SK-N-SH treated with all-trans-retinoic acid at 6 μM for 48 hours (cell line): ENCODE measurements at regions not wholly inside any gene's neighbourhood (a gene's known extent, or its start where the extent isn't known, plus 50 kb on each side); places are given as distances from the start of the nearest gene placed in this dataset.

Experiments used
- ATAC-seq: fragments of 200-7000 bp; cut with Tn5 transposase; 3 replicates; pipeline ENCODE4 v1.9.1; 2020; ENCODE audit warnings: mild to moderate bottlenecking, moderate library complexity
- BACH2 ChIP-seq: fragments of 250-450 bp; sonication (Bioruptor Pico); IDR thresholded peaks from 2 replicates; pipeline ENCODE4 v1.9.0; 2021; ENCODE audit warnings: mild to moderate bottlenecking, borderline replicate concordance
- CSDC2 ChIP-seq: fragments of 250-450 bp; sonication (Bioruptor Pico); IDR thresholded peaks from 2 replicates; pipeline ENCODE4 v1.5.0; 2020; ENCODE audit warnings: mild to moderate bottlenecking, moderate library complexity
- ESRRG ChIP-seq: fragments of 250-450 bp; sonication (Bioruptor Pico); IDR thresholded peaks from 2 replicates; pipeline ENCODE4 v1.6.1; 2021; ENCODE audit warnings: mild to moderate bottlenecking
- GLIS3 ChIP-seq: fragments of 250-450 bp; sonication (Bioruptor Pico); IDR thresholded peaks from 2 replicates; pipeline ENCODE4 v1.5.0; 2020; ENCODE audit warnings: mild to moderate bottlenecking, moderate library complexity
- ISL1 ChIP-seq: fragments of 250-450 bp; sonication (Bioruptor Pico); IDR thresholded peaks from 2 replicates; pipeline ENCODE4 v2.1.2; 2022; ENCODE audit warnings: mild to moderate bottlenecking, moderate library complexity
- OSR1 ChIP-seq: fragments of 250-450 bp; sonication (Bioruptor Pico); IDR thresholded peaks from 2 replicates; pipeline ENCODE4 v1.8.0; 2022; ENCODE audit warnings: moderate library complexity, mild to moderate bottlenecking, inconsistent platforms
- PATZ1 ChIP-seq: fragments of 250-450 bp; sonication (Bioruptor Pico); IDR thresholded peaks from 2 replicates; pipeline ENCODE4 v1.8.0; 2020; ENCODE audit warnings: mild to moderate bottlenecking, moderate library complexity, borderline replicate concordance
- PPARA ChIP-seq: fragments of 250-450 bp; sonication (Bioruptor Pico); IDR thresholded peaks from 2 replicates; pipeline ENCODE4 v1.5.0; 2020; ENCODE audit warnings: mild to moderate bottlenecking, borderline replicate concordance
- RARB ChIP-seq: fragments of 250-450 bp; sonication (Bioruptor Pico); IDR thresholded peaks from 2 replicates; pipeline ENCODE4 v1.8.0; 2021; ENCODE audit warnings: mild to moderate bottlenecking, moderate library complexity
- SNAI2 ChIP-seq: fragments of 250-450 bp; sonication (Bioruptor Pico); IDR thresholded peaks from 2 replicates; pipeline ENCODE4 v1.5.0; 2020; ENCODE audit warnings: mild to moderate bottlenecking, moderate library complexity
- TCF4 ChIP-seq: fragments of 250-450 bp; sonication (Bioruptor Pico); IDR thresholded peaks from 2 replicates; pipeline ENCODE4 v1.8.0; 2021; ENCODE audit warnings: mild to moderate bottlenecking, moderate library complexity, borderline replicate concordance
- TOX ChIP-seq: fragments of 250-450 bp; sonication (Bioruptor Pico); IDR thresholded peaks from 2 replicates; pipeline ENCODE4 v1.8.0; 2021; ENCODE audit warnings: mild to moderate bottlenecking, moderate library complexity, borderline replicate concordance
- ZC3H10 ChIP-seq: fragments of 250-450 bp; sonication (Bioruptor Pico); IDR thresholded peaks from 2 replicates; pipeline ENCODE4 v1.5.1; 2021; ENCODE audit warnings: mild to moderate bottlenecking, moderate library complexity
- ZFP3 ChIP-seq: fragments of 250-450 bp; sonication (Bioruptor Pico); IDR thresholded peaks from 2 replicates; pipeline ENCODE4 v1.5.0; 2020; ENCODE audit warnings: mild to moderate bottlenecking, moderate library complexity
- ZFP30 ChIP-seq: fragments of 450-650 bp; formaldehyde crosslinking; IDR thresholded peaks from 2 replicates; pipeline ENCODE4 v1.5.0; 2022; ENCODE audit warnings: mild to moderate bottlenecking, moderate library complexity
- ZNF565 ChIP-seq: fragments of 450-650 bp; formaldehyde crosslinking; conservative IDR thresholded peaks from 2 replicates; pipeline ENCODE4 v1.5.0; 2020; ENCODE audit warnings: low read depth, mild to moderate bottlenecking, moderate library complexity
- ZNF70 ChIP-seq: fragments of 450-650 bp; formaldehyde crosslinking; IDR thresholded peaks from 2 replicates; pipeline ENCODE4 v1.5.0; 2020; ENCODE audit warnings: mild to moderate bottlenecking, moderate library complexity
- ZNF8 ChIP-seq: fragments of 450-650 bp; formaldehyde crosslinking; IDR thresholded peaks from 2 replicates; pipeline ENCODE4 v1.5.0; 2020; ENCODE audit warnings: mild to moderate bottlenecking, moderate library complexity
- TF ChIP-seq, protein P1 (sequence below): fragments of 250-450 bp; sonication (Bioruptor Pico); IDR thresholded peaks from 2 replicates; pipeline ENCODE4 v1.5.1; 2020; ENCODE audit warnings: low read depth, mild to moderate bottlenecking, moderate library complexity
- TF ChIP-seq, protein P2 (sequence below): fragments of 250-450 bp; sonication (Bioruptor Pico); IDR thresholded peaks from 2 replicates; pipeline ENCODE4 v1.5.1; 2021; ENCODE audit warnings: mild to moderate bottlenecking, moderate library complexity
- TF ChIP-seq, protein P3 (sequence below): fragments of 250-450 bp; sonication (Bioruptor Pico); IDR thresholded peaks from 2 replicates; pipeline ENCODE4 v1.5.0; 2020; ENCODE audit warnings: mild to moderate bottlenecking, moderate library complexity
- TF ChIP-seq, protein P4 (sequence below): fragments of 250-450 bp; sonication (Bioruptor Pico); IDR thresholded peaks from 2 replicates; pipeline ENCODE4 v1.8.0; 2021; ENCODE audit warnings: low read depth, mild to moderate bottlenecking, moderate library complexity, borderline replicate concordance

- no peak for ATAC-seq
- no peak for TF ChIP-seq PPARA
- TF ChIP-seq, all 23 proteins: peak for 0
Measured at GRCh38 chr9:84190411-84190810, 150.1 kb downstream of the SLC28A3 start.

- TF ChIP-seq OSR1 (CRISPR knock-in tag) (no peak), ZFP3 (CRISPR knock-in tag) (no peak), ZNF70 (no peak), RARB (CRISPR knock-in tag) (no peak), BACH2 (no peak), PPARA (no peak), SNAI2 (no peak), CSDC2 (CRISPR knock-in tag) (no peak), TCF4 (CRISPR knock-in tag) (no peak), ZFP30 (no peak), ZNF8 (no peak)
- TF ChIP-seq, protein P1, sequence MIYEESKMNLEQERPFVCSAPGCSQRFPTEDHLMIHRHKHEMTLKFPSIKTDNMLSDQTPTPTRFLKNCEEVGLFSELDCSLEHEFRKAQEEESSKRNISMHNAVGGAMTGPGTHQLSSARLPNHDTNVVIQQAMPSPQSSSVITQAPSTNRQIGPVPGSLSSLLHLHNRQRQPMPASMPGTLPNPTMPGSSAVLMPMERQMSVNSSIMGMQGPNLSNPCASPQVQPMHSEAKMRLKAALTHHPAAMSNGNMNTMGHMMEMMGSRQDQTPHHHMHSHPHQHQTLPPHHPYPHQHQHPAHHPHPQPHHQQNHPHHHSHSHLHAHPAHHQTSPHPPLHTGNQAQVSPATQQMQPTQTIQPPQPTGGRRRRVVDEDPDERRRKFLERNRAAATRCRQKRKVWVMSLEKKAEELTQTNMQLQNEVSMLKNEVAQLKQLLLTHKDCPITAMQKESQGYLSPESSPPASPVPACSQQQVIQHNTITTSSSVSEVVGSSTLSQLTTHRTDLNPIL (CRISPR knock-in tag), result no peak
- TF ChIP-seq, protein P2, sequence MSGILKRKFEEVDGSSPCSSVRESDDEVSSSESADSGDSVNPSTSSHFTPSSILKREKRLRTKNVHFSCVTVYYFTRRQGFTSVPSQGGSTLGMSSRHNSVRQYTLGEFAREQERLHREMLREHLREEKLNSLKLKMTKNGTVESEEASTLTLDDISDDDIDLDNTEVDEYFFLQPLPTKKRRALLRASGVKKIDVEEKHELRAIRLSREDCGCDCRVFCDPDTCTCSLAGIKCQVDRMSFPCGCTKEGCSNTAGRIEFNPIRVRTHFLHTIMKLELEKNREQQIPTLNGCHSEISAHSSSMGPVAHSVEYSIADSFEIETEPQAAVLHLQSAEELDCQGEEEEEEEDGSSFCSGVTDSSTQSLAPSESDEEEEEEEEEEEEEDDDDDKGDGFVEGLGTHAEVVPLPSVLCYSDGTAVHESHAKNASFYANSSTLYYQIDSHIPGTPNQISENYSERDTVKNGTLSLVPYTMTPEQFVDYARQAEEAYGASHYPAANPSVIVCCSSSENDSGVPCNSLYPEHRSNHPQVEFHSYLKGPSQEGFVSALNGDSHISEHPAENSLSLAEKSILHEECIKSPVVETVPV (CRISPR knock-in tag), result no peak
- no peak for ATAC-seq
Measured at GRCh38 chr9:84206801-84207370, 133.7 kb downstream of the SLC28A3 start.

- TF ChIP-seq ZFP30, result no peak
- TF ChIP-seq SNAI2, result no peak
- TF ChIP-seq BACH2, result no peak
- no peak for TF ChIP-seq TCF4 (CRISPR knock-in tag)
- no peak for TF ChIP-seq OSR1 (CRISPR knock-in tag)
- TF ChIP-seq RARB (CRISPR knock-in tag), result no peak
- no peak for ATAC-seq
Measured at GRCh38 chr9:84207491-84207951, 133.0 kb downstream of the SLC28A3 start.

- ATAC-seq, result no peak
- TF ChIP-seq TOX (CRISPR knock-in tag) (no peak), OSR1 (CRISPR knock-in tag) (no peak), ESRRG (CRISPR knock-in tag) (no peak), SNAI2 (no peak), ZNF565 (no peak), GLIS3 (CRISPR knock-in tag) (no peak), TCF4 (CRISPR knock-in tag) (no peak), ZNF70 (no peak), BACH2 (no peak), ISL1 (CRISPR knock-in tag) (no peak)
- TF ChIP-seq, protein P3, sequence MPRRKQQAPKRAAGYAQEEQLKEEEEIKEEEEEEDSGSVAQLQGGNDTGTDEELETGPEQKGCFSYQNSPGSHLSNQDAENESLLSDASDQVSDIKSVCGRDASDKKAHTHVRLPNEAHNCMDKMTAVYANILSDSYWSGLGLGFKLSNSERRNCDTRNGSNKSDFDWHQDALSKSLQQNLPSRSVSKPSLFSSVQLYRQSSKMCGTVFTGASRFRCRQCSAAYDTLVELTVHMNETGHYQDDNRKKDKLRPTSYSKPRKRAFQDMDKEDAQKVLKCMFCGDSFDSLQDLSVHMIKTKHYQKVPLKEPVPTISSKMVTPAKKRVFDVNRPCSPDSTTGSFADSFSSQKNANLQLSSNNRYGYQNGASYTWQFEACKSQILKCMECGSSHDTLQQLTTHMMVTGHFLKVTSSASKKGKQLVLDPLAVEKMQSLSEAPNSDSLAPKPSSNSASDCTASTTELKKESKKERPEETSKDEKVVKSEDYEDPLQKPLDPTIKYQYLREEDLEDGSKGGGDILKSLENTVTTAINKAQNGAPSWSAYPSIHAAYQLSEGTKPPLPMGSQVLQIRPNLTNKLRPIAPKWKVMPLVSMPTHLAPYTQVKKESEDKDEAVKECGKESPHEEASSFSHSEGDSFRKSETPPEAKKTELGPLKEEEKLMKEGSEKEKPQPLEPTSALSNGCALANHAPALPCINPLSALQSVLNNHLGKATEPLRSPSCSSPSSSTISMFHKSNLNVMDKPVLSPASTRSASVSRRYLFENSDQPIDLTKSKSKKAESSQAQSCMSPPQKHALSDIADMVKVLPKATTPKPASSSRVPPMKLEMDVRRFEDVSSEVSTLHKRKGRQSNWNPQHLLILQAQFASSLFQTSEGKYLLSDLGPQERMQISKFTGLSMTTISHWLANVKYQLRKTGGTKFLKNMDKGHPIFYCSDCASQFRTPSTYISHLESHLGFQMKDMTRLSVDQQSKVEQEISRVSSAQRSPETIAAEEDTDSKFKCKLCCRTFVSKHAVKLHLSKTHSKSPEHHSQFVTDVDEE (CRISPR knock-in tag), result no peak
- TF ChIP-seq, all 23 proteins: peak for 0
Measured at GRCh38 chr9:84212246-84212645, 128.3 kb downstream of the SLC28A3 start.

DNA sequence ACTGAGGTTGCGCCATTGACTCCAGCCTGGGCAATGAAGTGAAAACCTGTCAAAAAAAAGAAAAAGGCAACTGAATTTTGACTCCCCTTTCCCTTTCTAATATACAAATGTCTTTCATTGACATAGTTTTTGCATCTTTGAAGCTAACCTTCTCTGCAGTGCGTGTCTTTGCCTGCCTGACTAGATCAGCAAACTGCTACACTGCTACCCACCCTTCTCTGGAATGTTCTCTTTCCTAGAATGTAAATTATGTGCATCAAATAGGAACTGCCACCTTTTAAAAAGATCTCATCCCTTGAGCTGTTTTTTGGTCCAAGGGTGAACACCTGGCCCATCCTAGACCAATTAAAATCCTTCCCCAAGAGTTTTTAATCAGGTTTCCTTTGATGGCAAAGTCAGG lies 127.6 kb downstream of the SLC28A3 start:
- no peak for ATAC-seq
- TF ChIP-seq GLIS3 (CRISPR knock-in tag), result no peak
- no peak for TF ChIP-seq PPARA
- TF ChIP-seq TOX (CRISPR knock-in tag), result no peak

GRCh38 chr9:84216151-84216550 lies 124.4 kb downstream of the SLC28A3 start:
- ATAC-seq, result no peak; the same call in 2 of the 3 replicates
- TF ChIP-seq PATZ1 (CRISPR knock-in tag) (no peak), ZFP3 (CRISPR knock-in tag) (no peak), ZNF565 (no peak), ZC3H10 (CRISPR knock-in tag) (no peak), ZFP30 (no peak), PPARA (no peak), OSR1 (CRISPR knock-in tag) (no peak), RARB (CRISPR knock-in tag) (no peak)
- TF ChIP-seq, protein P4, sequence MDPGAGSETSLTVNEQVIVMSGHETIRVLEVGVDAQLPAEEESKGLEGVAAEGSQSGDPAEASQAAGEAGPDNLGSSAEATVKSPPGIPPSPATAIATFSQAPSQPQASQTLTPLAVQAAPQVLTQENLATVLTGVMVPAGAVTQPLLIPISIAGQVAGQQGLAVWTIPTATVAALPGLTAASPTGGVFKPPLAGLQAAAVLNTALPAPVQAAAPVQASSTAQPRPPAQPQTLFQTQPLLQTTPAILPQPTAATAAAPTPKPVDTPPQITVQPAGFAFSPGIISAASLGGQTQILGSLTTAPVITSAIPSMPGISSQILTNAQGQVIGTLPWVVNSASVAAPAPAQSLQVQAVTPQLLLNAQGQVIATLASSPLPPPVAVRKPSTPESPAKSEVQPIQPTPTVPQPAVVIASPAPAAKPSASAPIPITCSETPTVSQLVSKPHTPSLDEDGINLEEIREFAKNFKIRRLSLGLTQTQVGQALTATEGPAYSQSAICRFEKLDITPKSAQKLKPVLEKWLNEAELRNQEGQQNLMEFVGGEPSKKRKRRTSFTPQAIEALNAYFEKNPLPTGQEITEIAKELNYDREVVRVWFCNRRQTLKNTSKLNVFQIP (CRISPR knock-in tag), result no peak
- TF ChIP-seq, protein P1 (CRISPR knock-in tag), result no peak
